K562 (cell line): ENCODE measurements at regions not wholly inside any gene's neighbourhood (a gene's known extent, or its start where the extent isn't known, plus 50 kb on each side); places are given as distances from the start of the nearest gene placed in this dataset.

Experiments
- ATAC-seq: fragments of 200-7000 bp; cut with Tn5 transposase; 3 replicates; pipeline ENCODE4 v1.9.1; 2020; ENCODE audit warnings: moderate library complexity
- BruUV-seq: library from RNA; stranded (reverse); fragments of 400-500 nt; replicated peaks from 2 replicates; lab custom pipeline; 2021; lab: Mats Ljungman, UMichigan
- CTCF ChIA-PET: fragments of 300-600 bp; formaldehyde crosslinking; extraction: SDS; loops from one replicate; lab custom pipeline; 2021; ENCODE audit warnings: low intra/inter-chr PET ratio; lab: Yijun Ruan, JAX
- POLR2A ChIA-PET: fragments of 300-600, 350-650 bp; sonication (Branson Sonifier 250); formaldehyde crosslinking; extraction: SDS; loops from one replicate; lab custom pipeline; 2021; ENCODE audit warnings: antibody characterized with exemption, inconsistent platforms; lab: Yijun Ruan, JAX
- DNase-seq, 4 experiments: peaks; one replicate each; pipeline versions ENCODE4 v3.0.0 to v3.0.0-alpha.2; 2011 to 2018; ENCODE audit warnings: low spot score in 3 of 4, mixed read lengths in 3 of 4; ENCODE audit errors: extremely low read depth in 1 of 4
- FAIRE-seq: peaks from 2 replicates; lab custom pipeline; 2011; peaks lifted over from hg19 to GRCh38; lab: Jason Lieb, UNC
- H2AFZ ChIP-seq: 2 replicates; pipeline ENCODE4 v1.6.0; 2011; ENCODE audit warnings: low read depth, low read length, control low read depth, inconsistent platforms
- H3K27ac ChIP-seq: fragments of 200-600 bp; 3 replicates; pipeline ENCODE4 v1.8.0; 2011; ENCODE audit warnings: low read depth, mild to moderate bottlenecking, control low read depth, inconsistent platforms, low read length, moderate library complexity, mixed read lengths; ENCODE audit errors: extremely low read depth
- H3K27me3 ChIP-seq, 2 experiments: fragments of 300-600 bp in 1 of 2; 2 replicates in 1 of 2; 3 replicates in 1 of 2; pipeline versions ENCODE4 v1.6.0 to v1.8.0; 2011; ENCODE audit warnings: inconsistent platforms in 2 of 2, low read length in 2 of 2, mild to moderate bottlenecking in 1 of 2, mixed read lengths in 1 of 2, moderate library complexity in 1 of 2; ENCODE audit not compliant: control insufficient read depth in 2 of 2, insufficient read depth in 2 of 2
- H3K36me3 ChIP-seq: fragments of 300-600 bp; 3 replicates; pipeline ENCODE4 v1.8.0; 2011; ENCODE audit warnings: mild to moderate bottlenecking, low read length, inconsistent platforms; ENCODE audit not compliant: control insufficient read depth, insufficient read depth
- H3K4me1 ChIP-seq, 2 experiments: fragments of 200-600 bp in 1 of 2; replicated peaks in 1 of 2; 2 replicates in 1 of 2; 3 replicates in 1 of 2; pipeline versions ENCODE4 v1.5.1 to v1.8.0; 2011; ENCODE audit warnings: inconsistent platforms in 2 of 2, low read length in 2 of 2, mild to moderate bottlenecking in 1 of 2, mixed read lengths in 1 of 2, moderate library complexity in 1 of 2; ENCODE audit not compliant: control insufficient read depth in 2 of 2, insufficient read depth in 2 of 2
- H3K4me2 ChIP-seq: 2 replicates; pipeline ENCODE4 v1.6.1; 2011; ENCODE audit warnings: low read length, control low read depth, inconsistent platforms, mixed read lengths; ENCODE audit not compliant: insufficient read depth
- H3K4me3 ChIP-seq: fragments of 200-600 bp; sonication (generic), shearing (Covaris generic); 2 replicates; pipeline ENCODE4 v1.5.1; 2016; ENCODE audit warnings: control low read depth, inconsistent platforms
- H3K79me2 ChIP-seq: fragments of 200-600 bp; 3 replicates; pipeline ENCODE4 v1.8.0; 2011; ENCODE audit warnings: low read length, inconsistent platforms; ENCODE audit not compliant: control insufficient read depth, insufficient read depth
- H3K9ac ChIP-seq, 2 experiments: 2 replicates each; pipeline versions ENCODE4 v1.6.0 to v1.6.1; 2011; ENCODE audit warnings: low read depth in 2 of 2, low read length in 2 of 2, control low read depth in 1 of 2, inconsistent platforms in 1 of 2, mild to moderate bottlenecking in 1 of 2, mixed read lengths in 1 of 2; ENCODE audit not compliant: insufficient read depth in 1 of 2
- H3K9me1 ChIP-seq: one replicate; pipeline ENCODE4 v1.6.0; 2011; ENCODE audit warnings: inconsistent platforms, mild to moderate bottlenecking, low read length, moderate library complexity; ENCODE audit not compliant: control insufficient read depth, insufficient read depth
- H3K9me3 ChIP-seq: replicated peaks from 2 replicates; pipeline ENCODE4 v1.5.1; 2011; ENCODE audit warnings: low read depth, low read length, inconsistent platforms; ENCODE audit not compliant: control insufficient read depth, insufficient read depth
- H4K20me1 ChIP-seq: replicated peaks from 2 replicates; pipeline ENCODE4 v1.6.1; 2011; ENCODE audit warnings: low read length, inconsistent platforms, mixed read lengths; ENCODE audit not compliant: control insufficient read depth, insufficient read depth
- C11orf30 ChIP-seq: fragments of 450-650 bp; IDR thresholded peaks from 2 replicates; pipeline ENCODE4 v1.6.1; 2016; ENCODE audit warnings: low read depth, mild to moderate bottlenecking
- KHSRP ChIP-seq: fragments of 450-650 bp; IDR thresholded peaks from 2 replicates; pipeline ENCODE4 v1.6.1; 2017
- MAFF ChIP-seq: IDR thresholded peaks from 2 replicates; pipeline ENCODE4 v1.6.1; 2012; ENCODE audit warnings: low read length, improper control_type of control experiment
- MAFG ChIP-seq: fragments of 450-650 bp; conservative IDR thresholded peaks from 2 replicates; pipeline ENCODE4 v1.6.1; 2016; ENCODE audit warnings: missing genetic modification characterization, missing compliant biosample characterization
- MAFK ChIP-seq: IDR thresholded peaks from 2 replicates; pipeline ENCODE4 v1.6.1; 2011; ENCODE audit warnings: low read length, improper control_type of control experiment
- NRF1 ChIP-seq, 2 experiments: fragments of 450-650 bp; IDR thresholded peaks in 1 of 2; conservative IDR thresholded peaks in 1 of 2; 2 replicates each; pipeline ENCODE4 v1.6.1; 2014; ENCODE audit warnings: mild to moderate bottlenecking in 2 of 2
- SP2 ChIP-seq: IDR thresholded peaks from 2 replicates; pipeline ENCODE4 v1.6.1; 2011; ENCODE audit warnings: mild to moderate bottlenecking, low read depth, low read length, moderate library complexity; ENCODE audit not compliant: poor library complexity, severe bottlenecking; ENCODE audit errors: extremely low read depth
- ZNF316 ChIP-seq: fragments of 450-650 bp; IDR thresholded peaks from 2 replicates; pipeline ENCODE4 v1.6.1; 2016
- ZNF561 ChIP-seq: fragments of 450-650 bp; formaldehyde crosslinking; conservative IDR thresholded peaks from 2 replicates; pipeline ENCODE4 v1.4.0; 2020; ENCODE audit warnings: mild to moderate bottlenecking, moderate library complexity
- ZNF740 ChIP-seq, 3 experiments: fragments of 200-800 bp in 1 of 3; sonication (Bioruptor generic) in 1 of 3; sonication (generic) in 1 of 3; formaldehyde crosslinking in 1 of 3; IDR thresholded peaks; 2 replicates each; pipeline versions ENCODE4 v1.6.1 to v1.8.0; 2016 to 2022; ENCODE audit warnings: mild to moderate bottlenecking in 2 of 3, missing compliant biosample characterization in 2 of 3, missing genetic modification characterization in 2 of 3, missing genetic modification reagents in 1 of 3
- in situ Hi-C: fragments of 300-500 bp; cut with MboI; formaldehyde crosslinking; loops from 4 replicates; pipeline ENCODE4 v1.15.0; 2018; ENCODE audit warnings: inconsistent platforms, mixed read lengths
- intact Hi-C: fragments of 100-400 bp; cut with micrococcal nuclease; formaldehyde crosslinking; loops from 2 replicates; pipeline ENCODE4 v1.14.2; 2022

- intact Hi-C loops = no loop called here
- in situ Hi-C loops = no loop called here
- Histone ChIP-seq H3K9ac (no peak overlapping the region), H3K36me3 (no peaks in the 10 kb centered on the region), H2AFZ (no peak overlapping the region), H3K4me3 (no peak overlapping the region), H3K9me3 (no peaks in the 10 kb centered on the region), H3K79me2 (no peaks in the 10 kb centered on the region), H4K20me1 (no peaks in the 10 kb centered on the region), H3K27me3 (peaks cover 7 to 11% of the 10 kb centered on the region in 2 experiments; a peak in 4 of 5 replicates), H3K4me1 (no peaks in the 10 kb centered on the region)
- ATAC-seq (no peak), DNase-seq (no peak)
- ChIA-PET CTCF (no interaction called here), POLR2A (no interaction called here)
- BruUV-seq = no TSS peak
- TF ChIP-seq ZNF561 (CRISPR knock-in tag) = no peak
- no peak for TF ChIP-seq NRF1 (conservative IDR thresholded peaks at IDR 0.05 in 1 of 2, IDR thresholded peaks at IDR 0.05 in 1 of 2)
- TF ChIP-seq ZNF740 (CRISPR knock-in tag; IDR thresholded peaks at IDR 0.05) = no peak
- no peak for TF ChIP-seq ZNF740 (tag; IDR thresholded peaks at IDR 0.05)
- peak; percentile 54 for TF ChIP-seq MAFG (tag)
- TF ChIP-seq ZNF316 = peak; percentile 72
- TF ChIP-seq MAFK = peak; percentile 20; the same call in 1 of the 2 replicates
- peak; percentile 40 for TF ChIP-seq MAFF
- TF ChIP-seq SP2 = no peak
- peak; percentile 52; the same call in 1 of the 2 replicates for TF ChIP-seq C11orf30
- TF ChIP-seq KHSRP = no peak
- TF ChIP-seq, all 486 proteins: peak for 5
- Histone ChIP-seq H3K27ac (no peak overlapping the region), H3K9me1 (no peaks in the 10 kb centered on the region), H3K4me2 (no peak overlapping the region)
- no peak for FAIRE-seq
These were observed 81.3 kb upstream of the SFMBT2 start for GRCh38 chr10:7491949-7492659.
